ENCODE measurements at regions not wholly inside any gene's neighbourhood (a gene's known extent, or its start where the extent isn't known, plus 50 kb on each side); places are given as distances from the start of the nearest gene placed in this dataset.

- H3K4me1 Mint-ChIP-seq (ENCODE audit: low read depth, unreplicated experiment) = no peaks in the 10 kb centered on the region
- intact Hi-C loops (cut with micrococcal nuclease; ENCODE audit: unreplicated experiment) = no loop called here
- no peak for DNase-seq
- no peak overlapping the region for H3K27ac Mint-ChIP-seq (ENCODE audit: unreplicated experiment)
- no peak for TF ChIP-seq CTCF (IDR thresholded peaks at IDR 0.05; ENCODE audit: insufficient read depth in 1 of 2, low read depth in 1 of 2, low read length in 1 of 2, severe bottlenecking in 1 of 2, unreplicated experiment in 1 of 2)
- H3K27me3 ChIP-seq (replicated peaks; ENCODE audit: control insufficient read depth, insufficient read depth, low read length) = no peaks in the 10 kb centered on the region; the same call in 1 of the 2 replicates
- no peaks in the 10 kb centered on the region for H3K36me3 Mint-ChIP-seq (ENCODE audit: insufficient read depth, unreplicated experiment)
- H3K4me3 Mint-ChIP-seq (ENCODE audit: unreplicated experiment) = no peak overlapping the region
- peaks cover 20% of the 10 kb centered on the region for H3K27me3 Mint-ChIP-seq (ENCODE audit: insufficient read depth, unreplicated experiment)
- BruUV-seq (replicated peaks) = no TSS peak
- H3K9me3 Mint-ChIP-seq (ENCODE audit: unreplicated experiment) = no peaks in the 10 kb centered on the region
- CTCF ChIA-PET = interaction anchor here (0.6 kb wide), 1 partner anchor 94 kb away, joined by 4 read pairs; no protein-coding TSS in a partner anchor
- no peak overlapping the region for H3K4me3 ChIP-seq (ENCODE audit: low read depth, low read length)
- H3K4me1 ChIP-seq = no peaks in the 10 kb centered on the region
- POLR2A ChIA-PET = no interaction called here
- no peaks in the 10 kb centered on the region for H3K9me3 ChIP-seq
- no peaks in the 10 kb centered on the region for H3K36me3 ChIP-seq (ENCODE audit: control insufficient read depth, insufficient read depth, low read length)
Measured at GRCh38 chr2:11022064-11022463, 110.3 kb downstream of the KCNF1 start.

- H3K4me3 Mint-ChIP-seq (ENCODE audit: unreplicated experiment) = no peak overlapping the region
- no peaks in the 10 kb centered on the region for H3K36me3 Mint-ChIP-seq (ENCODE audit: insufficient read depth, unreplicated experiment)
- intact Hi-C loops (cut with micrococcal nuclease; ENCODE audit: unreplicated experiment) = no loop called here
- H3K9me3 Mint-ChIP-seq (ENCODE audit: unreplicated experiment) = no peaks in the 10 kb centered on the region
- no peaks in the 10 kb centered on the region for H3K4me1 Mint-ChIP-seq (ENCODE audit: low read depth, unreplicated experiment)
- no peaks in the 10 kb centered on the region for H3K9me3 ChIP-seq
- no peak for TF ChIP-seq CTCF (IDR thresholded peaks at IDR 0.05; ENCODE audit: insufficient read depth in 1 of 2, low read depth in 1 of 2, low read length in 1 of 2, severe bottlenecking in 1 of 2, unreplicated experiment in 1 of 2)
- peaks cover 20% of the 10 kb centered on the region for H3K27me3 Mint-ChIP-seq (ENCODE audit: insufficient read depth, unreplicated experiment)
- no peaks in the 10 kb centered on the region for H3K36me3 ChIP-seq (ENCODE audit: control insufficient read depth, insufficient read depth, low read length)
- H3K4me3 ChIP-seq (ENCODE audit: low read depth, low read length) = no peak overlapping the region
- H3K4me1 ChIP-seq = no peaks in the 10 kb centered on the region
- BruUV-seq (replicated peaks) = no TSS peak
- no peak for DNase-seq
- ChIA-PET CTCF (no interaction called here), POLR2A (no interaction called here)
- no peak overlapping the region for H3K27ac Mint-ChIP-seq (ENCODE audit: unreplicated experiment)
- no peaks in the 10 kb centered on the region; the same call in 1 of the 2 replicates for H3K27me3 ChIP-seq (replicated peaks; ENCODE audit: control insufficient read depth, insufficient read depth, low read length)
Measured at GRCh38 chr2:11022591-11023273, 111.0 kb downstream of the KCNF1 start.

GRCh38 chr2:11023326-11024258, 111.9 kb downstream of the KCNF1 start:
- POLR2A ChIA-PET = interaction anchor here (0.6 kb wide), 1 partner anchor 221 kb away, joined by 5 read pairs; no protein-coding TSS in a partner anchor
- H3K4me1 ChIP-seq = no peaks in the 10 kb centered on the region
- no peaks in the 10 kb centered on the region for H3K4me1 Mint-ChIP-seq (ENCODE audit: low read depth, unreplicated experiment)
- no peaks in the 10 kb centered on the region for H3K36me3 Mint-ChIP-seq (ENCODE audit: insufficient read depth, unreplicated experiment)
- no peak for DNase-seq
- H3K27me3 Mint-ChIP-seq (ENCODE audit: insufficient read depth, unreplicated experiment) = peaks cover 16% of the 10 kb centered on the region
- no peak for TF ChIP-seq CTCF (IDR thresholded peaks at IDR 0.05; ENCODE audit: insufficient read depth in 1 of 2, low read depth in 1 of 2, low read length in 1 of 2, severe bottlenecking in 1 of 2, unreplicated experiment in 1 of 2)
- no peaks in the 10 kb centered on the region for H3K36me3 ChIP-seq (ENCODE audit: control insufficient read depth, insufficient read depth, low read length)
- no peak overlapping the region for H3K27ac Mint-ChIP-seq (ENCODE audit: unreplicated experiment)
- no TSS peak for BruUV-seq (replicated peaks)
- CTCF ChIA-PET = no interaction called here
- H3K9me3 Mint-ChIP-seq (ENCODE audit: unreplicated experiment) = no peaks in the 10 kb centered on the region
- intact Hi-C loops (cut with micrococcal nuclease; ENCODE audit: unreplicated experiment) = no loop called here
- no peak overlapping the region for H3K4me3 Mint-ChIP-seq (ENCODE audit: unreplicated experiment)
- no peaks in the 10 kb centered on the region for H3K9me3 ChIP-seq
- H3K4me3 ChIP-seq (ENCODE audit: low read depth, low read length) = no peak overlapping the region
- no peaks in the 10 kb centered on the region; the same call in 1 of the 2 replicates for H3K27me3 ChIP-seq (replicated peaks; ENCODE audit: control insufficient read depth, insufficient read depth, low read length)
